Upper lobe of left lung (tissue), 4 donors: ENCODE measurements at regions not wholly inside any gene's neighbourhood (a gene's known extent, or its start where the extent isn't known, plus 50 kb on each side); places are given as distances from the start of the nearest gene placed in this dataset.

Experiments used
- EP300 ChIP-seq, 4 donors: sonication (generic); formaldehyde crosslinking; IDR thresholded peaks; one replicate each; pipeline ENCODE4 v1.5.1; 2017; ENCODE audit warnings: antibody characterized with exemption in 4 of 4, control low read depth in 2 of 4
- POLR2A ChIP-seq, 4 donors: fragments of 450-650 bp; IDR thresholded peaks; one replicate each; pipeline ENCODE4 v1.5.1; 2016 to 2017; ENCODE audit warnings: antibody characterized with exemption in 4 of 4, mild to moderate bottlenecking in 2 of 4
- TF ChIP-seq, protein P1 (sequence below), 6 experiments: fragments of 450-650 bp in 4 of 6; fragments of 200-600 bp in 2 of 6; sonication (generic) in 2 of 6; IDR thresholded peaks; one replicate each; pipeline ENCODE4 v1.5.1; 2016 to 2019; ENCODE audit warnings: antibody characterized with exemption in 6 of 6

DNA sequence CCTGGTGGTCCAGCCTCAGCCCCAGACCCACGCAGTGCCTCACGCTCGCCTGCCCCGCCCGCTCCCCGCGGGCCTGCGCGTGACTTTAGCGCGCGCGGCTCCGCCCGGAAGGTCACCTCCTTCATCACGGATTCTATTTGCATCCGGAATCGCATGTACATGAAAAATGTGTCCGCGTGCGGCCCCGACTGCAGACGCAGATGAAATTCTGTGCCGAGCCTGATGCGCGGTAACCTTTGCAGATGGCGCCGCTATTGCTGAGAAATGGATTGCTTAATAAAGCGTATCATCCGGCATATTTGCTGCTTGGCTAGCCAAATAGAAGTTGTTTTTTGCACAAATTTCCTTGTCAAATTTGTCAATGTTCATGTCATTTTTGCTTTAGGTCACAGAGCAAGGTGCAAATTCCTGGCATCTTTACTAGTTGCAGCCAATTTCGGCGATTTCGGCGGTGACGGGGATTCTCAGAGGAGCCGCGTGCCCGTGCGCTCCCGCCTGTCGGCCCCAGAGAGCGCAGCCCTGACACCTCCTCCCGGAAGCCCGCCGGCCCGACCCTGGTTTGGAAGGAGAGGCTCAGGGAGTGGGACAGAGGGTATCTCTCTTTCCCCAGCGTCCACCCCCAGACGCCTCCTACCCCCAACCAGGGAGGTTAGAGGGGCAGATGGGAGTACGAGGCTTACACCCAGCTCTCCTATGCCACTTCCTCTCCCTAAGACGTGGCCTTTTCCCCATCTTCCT, 85.9 kb upstream of the PAX2 start:
- TF ChIP-seq, protein P1, sequence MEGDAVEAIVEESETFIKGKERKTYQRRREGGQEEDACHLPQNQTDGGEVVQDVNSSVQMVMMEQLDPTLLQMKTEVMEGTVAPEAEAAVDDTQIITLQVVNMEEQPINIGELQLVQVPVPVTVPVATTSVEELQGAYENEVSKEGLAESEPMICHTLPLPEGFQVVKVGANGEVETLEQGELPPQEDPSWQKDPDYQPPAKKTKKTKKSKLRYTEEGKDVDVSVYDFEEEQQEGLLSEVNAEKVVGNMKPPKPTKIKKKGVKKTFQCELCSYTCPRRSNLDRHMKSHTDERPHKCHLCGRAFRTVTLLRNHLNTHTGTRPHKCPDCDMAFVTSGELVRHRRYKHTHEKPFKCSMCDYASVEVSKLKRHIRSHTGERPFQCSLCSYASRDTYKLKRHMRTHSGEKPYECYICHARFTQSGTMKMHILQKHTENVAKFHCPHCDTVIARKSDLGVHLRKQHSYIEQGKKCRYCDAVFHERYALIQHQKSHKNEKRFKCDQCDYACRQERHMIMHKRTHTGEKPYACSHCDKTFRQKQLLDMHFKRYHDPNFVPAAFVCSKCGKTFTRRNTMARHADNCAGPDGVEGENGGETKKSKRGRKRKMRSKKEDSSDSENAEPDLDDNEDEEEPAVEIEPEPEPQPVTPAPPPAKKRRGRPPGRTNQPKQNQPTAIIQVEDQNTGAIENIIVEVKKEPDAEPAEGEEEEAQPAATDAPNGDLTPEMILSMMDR (IDR thresholded peaks at IDR 0.05): no peak
- TF ChIP-seq POLR2A (IDR thresholded peaks at IDR 0.05): no peak
- no peak for TF ChIP-seq EP300 (IDR thresholded peaks at IDR 0.05)
